Amniotic stem cell (primary cell): ENCODE measurements at regions not wholly inside any gene's neighbourhood (a gene's known extent, or its start where the extent isn't known, plus 50 kb on each side); places are given as distances from the start of the nearest gene placed in this dataset.
"Not testable (repeated sequence)": the region's sequence is repeated elsewhere in the genome, so short reads cannot be mapped to it uniquely, and the experiment has no call there.

ENCODE experiments used
- DNase-seq: peaks from one replicate; lab custom pipeline; 2025; lab: John Stamatoyannopoulos, UW

DNA sequence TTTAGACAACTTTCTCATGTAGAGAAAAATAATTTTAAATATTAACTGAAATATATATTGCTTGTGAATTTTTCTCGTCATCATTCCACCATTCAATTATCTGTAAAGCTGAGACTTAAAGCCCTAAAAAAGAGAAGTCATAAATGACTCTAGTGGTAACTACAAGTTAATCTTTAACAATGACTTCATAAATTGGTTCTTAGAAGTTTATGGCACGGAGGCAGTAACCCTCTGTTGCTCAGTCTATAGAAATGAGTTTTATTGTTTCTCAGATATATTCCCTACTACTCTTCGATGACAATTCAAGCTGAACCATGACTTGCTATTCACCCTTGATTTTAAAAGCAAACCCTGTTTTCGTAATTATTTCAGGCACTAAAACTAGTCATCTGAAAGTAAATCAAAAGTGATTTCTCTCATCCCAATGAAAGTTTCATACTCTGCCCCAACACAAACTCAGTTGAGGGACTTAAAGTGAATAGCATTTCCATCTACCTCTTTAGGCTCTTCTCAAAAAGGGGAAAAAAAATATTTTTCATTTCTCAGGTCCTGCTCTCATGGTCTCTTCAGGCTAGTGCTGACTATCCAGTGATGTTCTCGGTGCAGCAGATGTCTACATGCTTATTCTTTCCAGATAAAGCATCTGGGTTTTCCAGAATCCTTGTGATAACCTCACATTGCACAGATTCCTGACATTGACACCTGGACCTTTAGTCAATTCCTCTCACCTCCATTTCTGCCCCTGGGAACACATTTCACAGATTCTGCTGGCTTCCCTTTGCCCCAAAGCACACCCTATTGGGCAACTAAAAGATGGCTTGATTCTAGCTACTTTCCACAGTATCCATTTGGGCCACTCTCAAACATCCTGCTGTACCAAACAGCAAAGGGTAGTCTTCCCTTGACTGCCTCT is 207.8 kb upstream of the LRATD1 start:
- no peak for DNase-seq

DNA sequence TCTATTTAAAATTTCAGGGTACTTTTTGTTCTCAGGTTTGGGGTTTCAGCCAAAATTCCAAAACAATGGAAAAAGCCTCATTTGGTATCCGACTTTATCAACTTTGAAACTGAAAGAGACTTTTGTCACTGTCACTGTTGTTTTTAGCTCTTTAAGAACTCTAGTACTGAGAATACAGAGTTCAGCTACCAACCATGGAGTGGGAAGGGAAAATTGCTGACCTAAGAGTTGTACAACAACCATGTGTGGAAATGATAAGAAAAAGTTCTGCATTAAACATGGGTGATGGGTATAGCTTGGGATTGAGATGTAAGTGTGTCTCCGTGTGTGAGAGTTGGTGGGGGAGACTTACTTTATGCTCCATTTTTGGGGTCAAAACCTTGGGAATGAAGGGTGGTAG is 206.6 kb upstream of the LRATD1 start:
- no peak for DNase-seq

GRCh38 chr2:14428056-14428455 is 204.5 kb upstream of the LRATD1 start:
- DNase-seq, result no peak

- no peak for DNase-seq
Measured at GRCh38 chr2:14433946-14434495, 198.5 kb upstream of the LRATD1 start.

DNA sequence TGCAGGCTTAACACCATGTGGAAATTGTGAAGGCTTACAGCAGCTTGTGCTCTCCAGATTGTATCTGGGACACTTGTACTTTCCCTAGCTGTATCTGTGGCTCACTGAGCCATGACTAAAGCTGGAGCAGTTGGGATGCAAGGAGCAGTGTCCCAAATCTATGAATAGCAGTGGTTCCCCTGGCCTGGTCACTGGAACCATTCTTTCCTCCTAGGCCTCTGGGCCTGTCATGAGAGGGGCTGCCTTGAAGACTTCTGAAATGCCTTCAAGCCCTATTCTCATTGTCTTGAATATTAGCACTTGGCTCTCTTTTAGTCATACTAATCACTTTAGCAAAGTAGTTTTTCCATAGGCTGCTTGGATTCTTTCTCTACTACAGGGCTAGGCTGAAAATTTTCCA is 186.8 kb upstream of the LRATD1 start:
- DNase-seq, result no peak

DNA sequence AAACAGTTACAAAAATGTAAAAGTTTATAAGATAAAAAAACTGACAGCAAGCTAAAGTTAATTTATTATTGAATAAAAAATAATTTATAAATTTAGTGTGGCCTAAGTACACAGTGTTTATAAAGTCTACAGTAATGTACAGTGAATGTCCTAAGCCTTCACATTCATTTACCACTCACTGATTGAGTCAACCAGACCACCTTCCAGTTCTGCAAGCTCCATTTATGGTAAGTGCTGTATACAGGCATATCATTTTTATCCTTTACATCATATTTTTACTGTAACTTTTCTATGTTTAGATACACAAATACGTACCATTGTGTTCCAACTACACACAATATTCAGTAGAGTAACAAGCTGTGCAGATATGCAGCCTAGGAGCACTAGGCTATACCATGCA is 184.2 kb upstream of the LRATD1 start:
- no peak for DNase-seq

DNA sequence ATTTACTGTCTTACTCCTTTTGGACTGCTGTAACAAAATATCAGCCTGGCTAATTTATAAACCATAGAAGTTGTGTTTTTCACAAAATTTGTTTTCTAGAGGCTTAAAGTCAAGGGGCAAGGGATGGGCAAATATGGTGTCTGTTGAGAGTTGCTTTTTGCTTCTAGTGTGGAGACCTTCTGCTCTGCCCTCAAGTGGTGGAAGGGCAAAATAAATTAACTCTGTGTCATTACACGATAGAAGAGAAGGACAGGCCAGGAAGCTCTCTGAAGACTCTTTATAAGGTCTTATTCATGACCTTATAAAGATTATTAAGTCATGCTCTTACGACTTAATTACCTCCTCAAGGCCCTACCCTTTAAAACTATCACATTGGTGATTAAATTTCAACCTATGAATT is 181.2 kb upstream of the LRATD1 start:
- DNase-seq, result no peak

- DNase-seq, result no peak
Measured at GRCh38 chr2:14454202-14454601, 178.3 kb upstream of the LRATD1 start.

GRCh38 chr2:14459786-14460325 is 172.7 kb upstream of the LRATD1 start:
- no peak for DNase-seq

- DNase-seq, result no peak
Measured at GRCh38 chr2:14475994-14476393, 156.5 kb upstream of the LRATD1 start.

DNA sequence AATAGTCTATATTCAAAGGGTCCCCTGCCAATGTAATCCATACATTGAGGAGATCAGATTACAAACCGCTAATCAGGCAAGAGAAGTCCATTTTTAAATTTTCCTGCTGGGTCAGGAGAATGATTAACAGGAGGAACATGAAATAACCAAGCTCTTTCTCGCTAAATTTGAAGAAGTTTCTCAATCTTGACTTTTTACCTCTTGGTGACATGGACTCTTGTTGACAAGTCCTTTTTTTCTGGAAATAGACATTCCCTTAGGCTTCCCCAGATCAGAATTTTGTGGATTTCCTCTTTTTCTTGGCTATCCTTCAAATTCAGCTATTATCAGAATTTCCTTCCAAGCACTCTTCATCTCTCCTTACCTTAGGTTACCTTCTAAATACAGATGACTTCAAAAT is 153.0 kb upstream of the LRATD1 start:
- DNase-seq, result no peak

DNA sequence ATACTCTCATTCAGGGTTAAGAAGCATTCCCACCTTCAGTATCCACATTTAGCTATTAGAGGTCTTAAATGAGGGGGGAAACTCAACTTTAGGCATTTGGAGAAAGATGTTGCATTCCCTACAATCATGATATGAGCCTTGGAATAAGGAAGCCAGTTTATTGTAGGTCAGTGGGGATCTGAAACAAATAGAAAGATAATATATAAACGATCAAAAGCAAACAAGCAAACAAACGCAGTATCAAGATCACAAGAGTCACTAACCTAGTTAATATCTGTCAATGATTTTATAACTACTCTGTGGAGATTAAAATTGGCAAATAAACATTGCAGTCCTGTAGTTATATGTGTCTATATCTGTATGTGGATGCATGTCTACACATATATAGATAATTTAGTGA is 152.4 kb upstream of the LRATD1 start:
- no peak for DNase-seq

DNA sequence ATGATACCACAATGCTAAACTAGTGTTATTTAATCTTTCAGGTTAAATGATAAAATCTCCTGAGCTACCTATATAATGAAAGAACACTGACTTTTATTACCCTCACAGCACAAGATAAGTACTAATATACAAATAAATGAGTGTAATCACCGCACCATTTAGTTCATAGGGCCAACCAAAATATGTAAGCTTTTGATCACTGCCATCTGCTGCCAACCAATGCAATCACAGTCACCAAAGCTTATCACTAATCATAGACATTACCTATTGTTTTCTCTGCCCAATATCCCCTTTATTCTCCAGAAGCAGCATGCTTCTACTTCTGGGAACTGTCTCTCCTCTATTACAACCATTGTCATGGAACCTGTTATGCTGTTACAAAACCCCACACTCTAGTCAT is 151.6 kb upstream of the LRATD1 start:
- no peak for DNase-seq

DNA sequence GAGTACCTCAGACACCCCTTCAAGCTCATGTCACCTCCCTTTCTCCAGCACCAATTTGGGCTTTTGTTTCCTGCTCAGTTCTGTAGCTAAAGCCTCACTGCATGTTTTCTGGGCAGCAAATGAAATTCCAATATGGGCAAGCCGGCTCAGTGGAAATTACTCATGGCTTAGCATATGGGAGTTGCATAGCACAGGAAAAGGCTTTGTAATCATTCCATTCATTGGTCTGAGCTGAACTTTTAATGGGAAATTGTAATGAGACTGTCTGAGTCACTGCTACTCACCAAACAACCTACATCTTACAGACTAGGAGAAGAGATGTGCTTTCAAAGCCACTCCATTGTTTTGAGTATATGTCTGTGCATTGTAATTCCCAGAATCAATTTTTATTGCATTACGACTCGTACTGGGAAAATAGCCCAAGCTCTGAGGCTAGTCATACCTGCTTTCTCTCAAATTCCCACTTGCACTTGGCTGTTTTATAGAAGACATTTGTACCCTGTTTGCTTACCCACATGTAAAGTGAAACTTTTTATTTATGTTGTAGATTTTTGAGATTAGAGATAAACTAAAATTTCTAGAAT is 139.5 kb upstream of the LRATD1 start:
- DNase-seq, result peak; percentile 64

GRCh38 chr2:14494759-14495158 is 137.8 kb upstream of the LRATD1 start:
- no peak for DNase-seq

DNA sequence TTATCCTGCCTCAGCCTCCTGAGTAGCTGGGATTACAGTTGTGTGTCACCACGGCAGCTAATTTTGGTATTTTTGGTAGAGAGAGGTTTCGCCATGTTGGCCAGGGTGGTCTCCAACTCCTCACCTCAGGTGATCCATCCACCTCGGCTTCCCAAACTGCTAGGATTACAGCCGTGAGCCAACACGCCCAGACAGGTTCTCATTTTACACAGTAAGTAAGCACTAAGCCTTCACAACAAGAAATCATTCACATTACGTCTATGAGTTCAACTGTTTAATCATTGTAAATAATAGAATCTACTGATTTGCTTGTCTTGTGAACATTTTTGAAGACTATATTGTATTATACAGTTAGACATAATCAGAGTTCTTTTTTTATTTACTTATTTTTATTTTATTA is 131.5 kb upstream of the LRATD1 start:
- DNase-seq, result no peak

DNA sequence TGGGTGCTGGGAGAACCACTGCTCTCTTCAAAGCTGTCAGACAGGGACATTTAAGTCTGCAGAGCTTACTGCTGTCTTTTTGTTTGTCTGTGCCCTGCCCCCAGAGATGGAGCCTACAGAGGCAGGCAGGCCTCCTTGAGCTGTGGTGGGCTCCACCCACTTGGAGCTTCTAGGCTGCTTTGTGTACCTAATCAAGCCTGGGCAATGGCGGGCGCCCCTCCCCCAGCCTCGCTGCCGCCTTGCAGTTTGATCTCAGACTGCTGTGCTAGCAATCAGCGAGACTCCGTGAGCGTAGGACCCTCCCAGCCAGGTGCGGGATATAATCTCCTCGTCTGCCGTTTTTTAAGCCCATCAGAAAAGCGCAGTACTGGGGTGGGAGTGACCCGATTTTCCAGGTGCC is 125.6 kb upstream of the LRATD1 start:
- not testable (repeated sequence) for DNase-seq

GRCh38 chr2:14511541-14511940 is 121.0 kb upstream of the LRATD1 start:
- DNase-seq, result no peak

DNA sequence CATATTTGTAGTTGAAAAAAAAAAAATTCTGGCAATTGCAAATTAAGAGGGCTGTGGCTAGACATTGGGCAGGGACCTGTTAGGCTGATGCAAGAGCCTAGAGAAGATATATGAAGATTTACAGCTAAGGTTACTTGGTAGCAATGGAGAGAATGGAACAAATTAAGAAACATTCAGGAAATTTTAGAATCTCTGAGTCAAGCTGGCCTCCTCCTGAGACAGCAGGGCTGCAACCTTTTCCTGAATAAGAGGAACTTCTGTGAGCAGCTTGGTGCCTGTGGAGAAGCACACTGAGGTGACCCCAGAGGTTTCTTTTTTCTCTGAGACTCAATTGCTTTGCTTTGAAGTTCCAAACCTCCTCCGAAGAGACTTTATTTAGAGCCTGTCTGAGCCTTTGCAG is 118.6 kb upstream of the LRATD1 start:
- no peak for DNase-seq

DNA sequence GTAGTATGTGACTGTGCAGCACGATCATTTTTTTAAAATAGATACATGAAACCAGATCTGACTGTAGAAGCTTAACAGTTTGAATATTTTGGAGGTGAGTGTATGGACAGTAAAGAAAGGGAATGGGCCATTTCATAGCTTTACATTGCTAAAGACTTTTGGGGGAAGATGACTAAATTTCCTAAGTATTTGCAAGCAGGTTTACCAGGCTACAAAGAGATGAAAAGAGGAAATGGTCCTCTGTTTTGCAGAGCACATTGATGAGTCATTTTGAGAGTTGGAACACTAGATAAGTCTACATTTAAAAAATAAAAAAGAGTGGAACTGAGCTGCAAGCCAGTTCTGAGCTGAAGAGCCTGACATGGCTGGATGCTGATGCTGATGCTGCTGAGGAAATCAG is 115.7 kb upstream of the LRATD1 start:
- peak; percentile 75 for DNase-seq

GRCh38 chr2:14517731-14518130 is 114.8 kb upstream of the LRATD1 start:
- no peak for DNase-seq

DNA sequence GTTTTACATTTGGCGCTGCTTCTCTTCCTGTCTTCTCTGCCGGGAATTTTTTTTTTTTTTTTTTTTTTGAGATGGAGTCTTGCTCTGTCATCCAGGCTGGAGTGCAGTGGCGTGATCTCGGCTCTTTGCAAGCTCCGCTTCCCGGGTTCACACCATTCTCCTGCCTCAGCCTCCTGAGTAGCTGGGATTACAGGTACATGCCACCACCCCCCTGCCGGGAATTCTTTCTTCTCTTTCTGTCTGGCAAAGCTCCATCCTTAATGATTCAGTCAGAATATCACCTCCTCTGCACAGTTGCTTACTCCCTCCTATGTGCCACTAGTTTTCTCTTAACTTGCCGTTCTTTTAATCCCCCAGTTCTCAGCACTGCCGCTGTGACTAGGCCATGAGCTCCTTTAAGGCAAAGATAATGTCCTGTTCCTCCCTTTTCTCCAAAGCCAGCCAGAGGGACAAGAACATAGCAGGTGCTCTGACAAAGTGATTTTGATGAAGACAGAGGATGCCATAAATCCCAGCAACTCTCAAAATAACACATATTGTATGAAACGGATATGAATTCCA is 112.1 kb upstream of the LRATD1 start:
- DNase-seq, result no peak
